Panc1 (cell line): ENCODE measurements at regions not wholly inside any gene's neighbourhood (a gene's known extent, or its start where the extent isn't known, plus 50 kb on each side); places are given as distances from the start of the nearest gene placed in this dataset.
"Not testable (repeated sequence)": the region's sequence is repeated elsewhere in the genome, so short reads cannot be mapped to it uniquely, and the experiment has no call there.

ENCODE experiments used
- ATAC-seq: fragments of 200-7000 bp; cut with Tn5 transposase; 2 replicates; pipeline ENCODE4 v1.9.1; 2020; ENCODE audit warnings: mild to moderate bottlenecking, moderate library complexity
- BruUV-seq: library from RNA; stranded (reverse); fragments of 400-500 nt; replicated peaks from 2 replicates; lab custom pipeline; 2021; lab: Mats Ljungman, UMichigan
- CTCF ChIA-PET: fragments of 300-600 bp; sonication (Branson Sonifier 250); formaldehyde crosslinking; loops from one replicate; lab custom pipeline; 2022; ENCODE audit warnings: antibody characterized with exemption; lab: Charles Lee
- POLR2A ChIA-PET: fragments of 300-600 bp; sonication (Branson Sonifier 250); formaldehyde crosslinking; loops from one replicate; lab custom pipeline; 2022; ENCODE audit warnings: antibody characterized with exemption; lab: Charles Lee
- DNase-seq: peaks from one replicate; pipeline ENCODE4 v3.0.0-alpha.2; 2010; ENCODE audit warnings: low read depth, low spot score
- H3K27ac ChIP-seq: 2 replicates; pipeline ENCODE4 v1.5.1; 2011; ENCODE audit warnings: mild to moderate bottlenecking, low read length, inconsistent platforms
- H3K27me3 ChIP-seq: fragments of 200-500 bp; sonication (Bioruptor generic); 2 replicates; pipeline ENCODE4 v1.6.0; 2014; ENCODE audit warnings: low read length, inconsistent platforms; ENCODE audit not compliant: control insufficient read depth, insufficient read depth
- H3K36me3 ChIP-seq: fragments of 200-500 bp; sonication (Bioruptor generic); 2 replicates; pipeline ENCODE4 v1.5.1; 2014; ENCODE audit warnings: inconsistent platforms, mild to moderate bottlenecking, low read length, moderate library complexity; ENCODE audit not compliant: control insufficient read depth, insufficient read depth
- H3K4me1 ChIP-seq: 2 replicates; pipeline ENCODE4 v1.5.1; 2011; ENCODE audit warnings: inconsistent platforms, mild to moderate bottlenecking, low read length, moderate library complexity; ENCODE audit not compliant: control insufficient read depth, insufficient read depth
- H3K4me3 ChIP-seq, 2 experiments: 2 replicates each; pipeline ENCODE4 v1.5.1; 2011 to 2012; ENCODE audit warnings: low read depth in 2 of 2, low read length in 2 of 2, mild to moderate bottlenecking in 2 of 2, inconsistent platforms in 1 of 2, moderate library complexity in 1 of 2
- H3K9me3 ChIP-seq: fragments of 200-500 bp; sonication (Bioruptor generic); 2 replicates; pipeline ENCODE4 v1.5.1; 2014; ENCODE audit warnings: low read depth, mild to moderate bottlenecking, inconsistent platforms, low read length, moderate library complexity; ENCODE audit not compliant: control insufficient read depth, insufficient read depth
- POLR2AphosphoS5 ChIP-seq: IDR thresholded peaks from 2 replicates; pipeline ENCODE4 v1.6.1; 2012; ENCODE audit warnings: mild to moderate bottlenecking, low read depth, low read length, moderate library complexity
- SIN3A ChIP-seq: IDR thresholded peaks from 2 replicates; pipeline ENCODE4 v1.6.1; 2012; ENCODE audit warnings: low read depth, mild to moderate bottlenecking, low read length, moderate library complexity, borderline replicate concordance; ENCODE audit not compliant: insufficient read depth
- TCF7L2 ChIP-seq: IDR thresholded peaks from 2 replicates; pipeline ENCODE4 v1.6.1; 2011; ENCODE audit warnings: mild to moderate bottlenecking, low read depth, low read length, inconsistent platforms
- in situ Hi-C: cut with HindIII; loops from 2 replicates; pipeline ENCODE4 v1.10.0; 2016; ENCODE audit warnings: low sequenced_read_pairs, low pct_unique_long_range_greater_than_20kb
- intact Hi-C: fragments of 100-400 bp; cut with micrococcal nuclease; formaldehyde crosslinking; loops from one replicate; pipeline ENCODE4 v1.10.0; 2022; ENCODE audit not compliant: unreplicated experiment
- TF ChIP-seq, protein P1 (sequence below): fragments of 450-650 bp; IDR thresholded peaks from 2 replicates; pipeline ENCODE4 v1.5.1; 2017; ENCODE audit warnings: mild to moderate bottlenecking
- TF ChIP-seq, protein P2 (sequence below), 2 experiments: IDR thresholded peaks; 2 replicates each; pipeline ENCODE4 v1.6.1; 2011 to 2012; ENCODE audit warnings: low read depth in 2 of 2, control low read depth in 1 of 2, low read length in 1 of 2, mild to moderate bottlenecking in 1 of 2, moderate library complexity in 1 of 2; ENCODE audit not compliant: insufficient read depth in 1 of 2

DNA sequence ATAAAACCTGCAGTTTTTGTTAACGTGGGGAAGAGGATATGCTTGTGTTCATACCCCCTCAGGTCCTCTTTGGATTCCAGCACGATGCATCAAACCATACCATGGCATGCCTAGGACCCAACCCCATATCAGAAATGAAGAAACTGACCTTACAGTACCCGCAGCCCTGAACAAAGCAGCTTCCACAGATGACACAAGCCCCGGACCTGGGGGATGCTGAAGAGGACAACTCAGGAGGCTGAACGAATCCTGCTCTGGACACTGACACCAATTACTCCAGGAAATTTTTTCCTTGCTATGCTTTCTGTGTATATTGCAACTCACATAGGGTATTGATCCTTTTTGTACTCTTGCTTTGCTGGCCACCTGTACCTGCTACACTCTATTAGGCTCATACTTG, 129.6 kb downstream of the ZNF675 start:
- H3K27me3 ChIP-seq, result no peaks in the 10 kb centered on the region
- intact Hi-C loops, result no loop called here
- ChIA-PET CTCF (no interaction called here), POLR2A (no interaction called here)
- ATAC-seq, result no peak
- H3K27ac ChIP-seq, result no peak overlapping the region
- TF ChIP-seq, protein P1, sequence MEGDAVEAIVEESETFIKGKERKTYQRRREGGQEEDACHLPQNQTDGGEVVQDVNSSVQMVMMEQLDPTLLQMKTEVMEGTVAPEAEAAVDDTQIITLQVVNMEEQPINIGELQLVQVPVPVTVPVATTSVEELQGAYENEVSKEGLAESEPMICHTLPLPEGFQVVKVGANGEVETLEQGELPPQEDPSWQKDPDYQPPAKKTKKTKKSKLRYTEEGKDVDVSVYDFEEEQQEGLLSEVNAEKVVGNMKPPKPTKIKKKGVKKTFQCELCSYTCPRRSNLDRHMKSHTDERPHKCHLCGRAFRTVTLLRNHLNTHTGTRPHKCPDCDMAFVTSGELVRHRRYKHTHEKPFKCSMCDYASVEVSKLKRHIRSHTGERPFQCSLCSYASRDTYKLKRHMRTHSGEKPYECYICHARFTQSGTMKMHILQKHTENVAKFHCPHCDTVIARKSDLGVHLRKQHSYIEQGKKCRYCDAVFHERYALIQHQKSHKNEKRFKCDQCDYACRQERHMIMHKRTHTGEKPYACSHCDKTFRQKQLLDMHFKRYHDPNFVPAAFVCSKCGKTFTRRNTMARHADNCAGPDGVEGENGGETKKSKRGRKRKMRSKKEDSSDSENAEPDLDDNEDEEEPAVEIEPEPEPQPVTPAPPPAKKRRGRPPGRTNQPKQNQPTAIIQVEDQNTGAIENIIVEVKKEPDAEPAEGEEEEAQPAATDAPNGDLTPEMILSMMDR, result no peak
- TF ChIP-seq POLR2AphosphoS5 (no peak), TCF7L2 (no peak), SIN3A (no peak)
- TF ChIP-seq, protein P2, sequence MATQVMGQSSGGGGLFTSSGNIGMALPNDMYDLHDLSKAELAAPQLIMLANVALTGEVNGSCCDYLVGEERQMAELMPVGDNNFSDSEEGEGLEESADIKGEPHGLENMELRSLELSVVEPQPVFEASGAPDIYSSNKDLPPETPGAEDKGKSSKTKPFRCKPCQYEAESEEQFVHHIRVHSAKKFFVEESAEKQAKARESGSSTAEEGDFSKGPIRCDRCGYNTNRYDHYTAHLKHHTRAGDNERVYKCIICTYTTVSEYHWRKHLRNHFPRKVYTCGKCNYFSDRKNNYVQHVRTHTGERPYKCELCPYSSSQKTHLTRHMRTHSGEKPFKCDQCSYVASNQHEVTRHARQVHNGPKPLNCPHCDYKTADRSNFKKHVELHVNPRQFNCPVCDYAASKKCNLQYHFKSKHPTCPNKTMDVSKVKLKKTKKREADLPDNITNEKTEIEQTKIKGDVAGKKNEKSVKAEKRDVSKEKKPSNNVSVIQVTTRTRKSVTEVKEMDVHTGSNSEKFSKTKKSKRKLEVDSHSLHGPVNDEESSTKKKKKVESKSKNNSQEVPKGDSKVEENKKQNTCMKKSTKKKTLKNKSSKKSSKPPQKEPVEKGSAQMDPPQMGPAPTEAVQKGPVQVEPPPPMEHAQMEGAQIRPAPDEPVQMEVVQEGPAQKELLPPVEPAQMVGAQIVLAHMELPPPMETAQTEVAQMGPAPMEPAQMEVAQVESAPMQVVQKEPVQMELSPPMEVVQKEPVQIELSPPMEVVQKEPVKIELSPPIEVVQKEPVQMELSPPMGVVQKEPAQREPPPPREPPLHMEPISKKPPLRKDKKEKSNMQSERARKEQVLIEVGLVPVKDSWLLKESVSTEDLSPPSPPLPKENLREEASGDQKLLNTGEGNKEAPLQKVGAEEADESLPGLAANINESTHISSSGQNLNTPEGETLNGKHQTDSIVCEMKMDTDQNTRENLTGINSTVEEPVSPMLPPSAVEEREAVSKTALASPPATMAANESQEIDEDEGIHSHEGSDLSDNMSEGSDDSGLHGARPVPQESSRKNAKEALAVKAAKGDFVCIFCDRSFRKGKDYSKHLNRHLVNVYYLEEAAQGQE (IDR thresholded peaks at IDR 0.05; ENCODE audit: insufficient read depth in 1 of 2, low read depth in 2 of 2, low read length in 1 of 2), result no peak
- no peaks in the 10 kb centered on the region for H3K4me1 ChIP-seq
- BruUV-seq, result no TSS peak
- no peaks in the 10 kb centered on the region for H3K9me3 ChIP-seq
- no peaks in the 10 kb centered on the region for H3K36me3 ChIP-seq
- no peak overlapping the region for H3K4me3 ChIP-seq
- in situ Hi-C loops, result no loop called here
- no peak for DNase-seq

- no peak overlapping the region for H3K4me3 ChIP-seq
- intact Hi-C loops (no loop called here), in situ Hi-C loops (no loop called here)
- BruUV-seq, result no TSS peak
- ChIA-PET CTCF (no interaction called here), POLR2A (no interaction called here)
- H3K4me1 ChIP-seq, result no peaks in the 10 kb centered on the region
- H3K27me3 ChIP-seq, result no peaks in the 10 kb centered on the region
- no peak overlapping the region for H3K27ac ChIP-seq
- TF ChIP-seq, protein P2 (IDR thresholded peaks at IDR 0.05; ENCODE audit: insufficient read depth in 1 of 2, low read depth in 2 of 2, low read length in 1 of 2), result no peak
- TF ChIP-seq SIN3A, result no peak
- TF ChIP-seq TCF7L2, result no peak
- TF ChIP-seq POLR2AphosphoS5, result no peak
- TF ChIP-seq, protein P1, result no peak
- no peak for DNase-seq
- no peak for ATAC-seq
- H3K9me3 ChIP-seq, result no peaks in the 10 kb centered on the region
- no peaks in the 10 kb centered on the region for H3K36me3 ChIP-seq
These were observed 132.5 kb downstream of the ZNF675 start for GRCh38 chr19:23554548-23554947.

GRCh38 chr19:23550102-23550501, 136.9 kb downstream of the ZNF675 start:
- H3K4me3 ChIP-seq, ATAC-seq, POLR2A ChIA-PET, H3K27ac ChIP-seq, in situ Hi-C loops, H3K36me3 ChIP-seq, BruUV-seq, DNase-seq, H3K4me1 ChIP-seq, H3K9me3 ChIP-seq, CTCF ChIA-PET, H3K27me3 ChIP-seq, intact Hi-C loops: not testable (repeated sequence)
